ENCODE measurements at regions not wholly inside any gene's neighbourhood (a gene's known extent, or its start where the extent isn't known, plus 50 kb on each side); places are given as distances from the start of the nearest gene placed in this dataset.

DNA sequence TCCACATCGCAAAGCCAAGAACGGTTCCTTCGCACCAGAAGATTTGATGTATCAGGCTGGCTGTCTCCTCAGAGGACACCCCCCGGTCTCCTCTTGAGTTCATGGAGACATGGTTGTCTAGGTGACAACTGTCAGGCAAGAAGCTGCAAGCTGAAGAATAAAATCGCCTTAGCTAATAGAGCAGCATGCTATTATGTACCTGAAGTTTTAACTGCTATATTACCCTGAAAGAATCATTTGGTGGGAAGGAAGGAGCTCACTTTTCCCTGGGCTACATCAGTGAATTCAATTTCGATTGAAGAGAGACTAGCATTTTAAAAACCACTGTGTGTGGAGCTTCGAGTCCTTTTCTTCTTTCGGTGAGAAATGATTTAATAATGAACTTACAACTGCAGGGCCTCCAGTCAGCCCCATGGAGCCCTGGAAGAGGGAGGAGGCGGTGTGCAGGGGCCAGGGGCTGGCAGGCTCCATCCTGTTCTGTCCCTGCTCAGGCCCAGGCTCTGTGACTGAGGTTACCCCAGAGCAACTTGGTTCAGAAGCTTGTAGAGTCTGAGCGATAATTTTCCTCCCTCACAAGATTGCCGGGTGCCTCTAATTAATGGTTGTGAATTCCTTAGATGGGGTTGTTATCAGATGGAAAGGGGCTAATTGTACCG lies 191.3 kb downstream of the MID1IP1 start:
- no peak for DNase-seq

GRCh38 chrX:38993500-38993899 lies 192.2 kb downstream of the MID1IP1 start:
- no peak for DNase-seq

- no peak for DNase-seq
These were observed 197.8 kb downstream of the MID1IP1 start for GRCh38 chrX:38999099-38999498.

- no peak for DNase-seq
These were observed 198.9 kb downstream of the MID1IP1 start for GRCh38 chrX:38999967-39000745.

GRCh38 chrX:39000802-39001201 lies 199.5 kb downstream of the MID1IP1 start:
- DNase-seq: no peak

DNA sequence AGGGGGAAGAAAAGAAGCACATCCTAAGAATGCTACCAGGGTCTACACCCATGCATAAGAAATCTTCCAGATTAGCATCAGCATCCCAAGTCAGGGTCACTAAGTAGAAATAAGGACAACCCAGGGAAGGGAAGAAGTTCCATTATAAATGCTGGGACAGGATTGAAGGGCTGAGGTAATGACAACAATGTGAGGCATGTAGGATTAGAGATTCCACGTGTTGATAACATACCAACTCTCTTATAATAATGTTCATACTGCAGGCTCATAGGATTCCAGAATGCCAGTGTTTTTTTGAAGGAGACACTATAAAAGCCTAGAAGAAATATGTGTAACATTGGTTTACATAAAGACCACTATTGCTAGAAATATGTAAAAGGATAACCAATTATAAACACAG lies 201.2 kb downstream of the MID1IP1 start:
- DNase-seq: no peak

DNA sequence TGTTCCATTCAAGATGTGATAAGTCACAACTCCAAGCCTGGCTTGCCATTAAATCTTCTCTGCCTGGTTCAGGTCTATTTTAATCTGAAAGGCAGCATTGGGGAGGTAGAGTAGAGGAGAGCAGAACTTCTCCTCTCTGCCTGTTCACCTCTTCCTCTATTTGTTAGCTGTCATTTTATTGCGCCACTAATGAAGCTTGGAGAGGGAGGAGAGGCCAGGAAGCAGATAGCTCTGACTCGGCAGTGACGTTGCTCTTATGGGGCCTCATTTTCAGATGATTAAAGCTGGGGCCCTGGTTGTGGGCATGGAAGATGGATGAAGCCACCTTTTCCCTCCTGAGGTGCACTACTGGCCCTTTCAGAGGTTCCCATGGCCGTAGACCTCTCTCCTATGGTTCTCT lies 207.3 kb downstream of the MID1IP1 start:
- no peak for DNase-seq

DNA sequence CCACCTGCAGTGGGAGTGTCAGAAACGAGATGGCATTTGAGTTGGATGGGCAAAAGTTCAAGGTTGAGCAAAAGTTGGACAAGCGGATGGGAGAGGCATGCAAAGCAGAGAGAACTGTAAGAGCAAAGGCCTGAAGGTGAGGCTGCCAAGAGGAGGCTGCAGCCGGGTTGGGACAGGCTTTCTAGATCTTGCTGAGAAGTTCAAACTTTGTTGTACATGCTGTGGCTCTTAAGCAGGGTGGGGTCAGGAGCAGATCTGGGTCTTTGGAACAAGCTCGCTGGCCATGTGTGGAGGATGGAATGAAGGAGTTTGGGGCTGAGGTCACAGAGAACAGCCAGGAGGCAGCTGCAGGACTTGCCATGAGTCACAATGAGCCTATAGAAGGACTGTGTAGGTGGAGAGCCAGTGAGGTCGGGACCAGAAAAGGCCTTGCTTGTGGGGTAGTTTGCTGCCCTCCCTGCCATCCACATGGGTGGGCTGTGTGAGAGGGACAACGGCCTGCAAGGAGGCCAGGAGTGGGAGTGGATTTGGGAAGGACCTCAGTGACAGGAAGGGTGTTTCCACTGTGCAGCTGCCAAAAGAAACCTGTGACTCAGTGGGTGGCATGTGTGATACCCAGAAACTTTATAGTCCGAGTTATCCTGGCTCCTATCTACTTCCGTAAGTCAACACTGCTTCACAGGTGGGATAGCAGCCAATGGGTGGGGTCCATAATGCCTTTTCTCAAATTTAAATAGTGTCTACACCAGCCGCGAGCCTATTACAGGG lies 210.4 kb downstream of the MID1IP1 start:
- DNase-seq: no peak

DNA sequence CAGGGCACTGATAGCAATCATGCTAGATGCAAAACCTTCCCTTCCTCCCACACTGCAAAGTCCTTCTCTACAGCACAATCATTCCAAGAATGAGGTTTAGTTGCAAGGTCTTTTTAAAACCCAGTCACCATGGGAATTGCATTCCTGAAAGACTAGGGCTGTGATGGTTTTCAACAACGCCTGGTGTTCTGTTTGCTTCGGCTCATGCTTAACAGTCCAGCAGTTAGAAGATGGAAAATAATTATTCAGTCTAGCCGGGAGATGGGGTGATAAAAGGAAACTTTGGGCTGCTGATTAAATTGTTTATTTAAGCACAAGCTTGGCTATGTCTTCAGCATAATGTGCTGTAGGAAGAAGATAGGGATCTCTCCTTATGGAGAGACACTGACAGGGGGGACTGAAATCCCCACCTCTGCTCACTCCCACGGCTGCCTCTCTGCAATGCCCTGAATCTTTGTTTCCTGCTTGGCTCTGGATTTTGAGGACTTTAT lies 211.4 kb downstream of the MID1IP1 start:
- no peak for DNase-seq

DNA sequence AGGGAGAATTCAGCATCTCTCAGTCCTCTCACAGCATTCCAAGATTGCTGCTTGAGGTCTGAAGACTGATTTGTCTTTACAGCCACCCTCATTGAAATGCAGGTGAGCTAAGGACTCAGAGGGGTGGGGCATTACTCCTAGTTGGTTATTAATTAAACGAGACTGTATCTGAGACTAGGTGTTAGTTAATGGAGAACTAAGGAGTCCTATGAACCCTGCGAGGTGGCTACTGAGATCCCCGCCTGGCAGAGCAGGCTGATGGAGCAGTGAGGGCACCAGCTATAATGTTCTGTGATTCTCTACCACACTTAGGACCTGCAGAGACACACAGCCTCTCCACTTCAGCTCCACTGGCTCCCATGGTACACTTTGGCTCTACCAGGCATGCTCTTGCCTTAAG lies 215.3 kb downstream of the MID1IP1 start:
- DNase-seq: no peak

DNA sequence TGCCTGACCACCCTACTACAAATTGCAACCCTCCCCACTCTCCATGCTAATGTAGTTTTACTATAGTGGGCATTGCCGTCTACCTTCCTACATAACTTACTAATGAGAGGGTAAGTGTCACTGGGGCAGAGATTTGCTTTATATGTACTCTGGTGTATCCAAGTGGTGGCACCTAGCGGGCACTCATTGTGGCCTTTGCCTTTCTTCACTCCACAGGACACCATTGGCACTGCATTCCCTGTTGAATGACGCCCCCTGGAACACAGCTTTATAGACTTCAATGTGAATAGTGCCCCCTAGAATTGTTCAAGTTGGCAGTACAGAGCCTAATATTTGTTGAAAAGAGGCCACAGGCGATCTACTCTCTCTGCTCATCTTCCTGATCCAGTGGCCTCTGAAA lies 215.8 kb downstream of the MID1IP1 start:
- DNase-seq: no peak

GRCh38 chrX:39017716-39018115 lies 216.5 kb downstream of the MID1IP1 start:
- DNase-seq: no peak

DNA sequence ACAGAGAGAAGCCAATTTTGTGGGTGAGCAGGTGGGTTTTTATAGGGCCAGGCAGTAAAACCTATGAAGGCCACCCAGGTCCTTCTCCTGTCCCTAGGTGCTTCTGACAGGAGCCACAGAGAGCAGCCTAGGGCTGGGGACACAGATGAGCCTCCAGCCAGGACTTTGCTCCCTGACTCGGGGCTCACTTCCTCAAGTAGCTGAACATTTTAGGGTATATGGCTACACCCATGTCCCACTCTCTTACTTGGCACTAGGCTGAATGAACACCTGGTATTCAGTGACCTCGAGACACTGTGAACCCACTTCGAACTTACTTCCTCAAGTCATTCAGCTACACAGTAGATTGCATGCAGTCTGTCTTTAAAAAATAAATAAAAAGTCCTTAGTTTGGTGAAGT lies 217.3 kb downstream of the MID1IP1 start:
- no peak for DNase-seq

GRCh38 chrX:39019056-39019455 lies 217.8 kb downstream of the MID1IP1 start:
- no peak for DNase-seq

GRCh38 chrX:39020051-39020669 lies 218.9 kb downstream of the MID1IP1 start:
- no peak for DNase-seq

- no peak for DNase-seq
These were observed 220.8 kb downstream of the MID1IP1 start for GRCh38 chrX:39022106-39022505.

- no peak for DNase-seq
These were observed 228.0 kb downstream of the MID1IP1 start for GRCh38 chrX:39029221-39029620.

- DNase-seq: no peak
These were observed 229.4 kb downstream of the MID1IP1 start for GRCh38 chrX:39030636-39031035.

GRCh38 chrX:39039890-39040289 lies 238.6 kb downstream of the MID1IP1 start:
- no peak for DNase-seq

DNA sequence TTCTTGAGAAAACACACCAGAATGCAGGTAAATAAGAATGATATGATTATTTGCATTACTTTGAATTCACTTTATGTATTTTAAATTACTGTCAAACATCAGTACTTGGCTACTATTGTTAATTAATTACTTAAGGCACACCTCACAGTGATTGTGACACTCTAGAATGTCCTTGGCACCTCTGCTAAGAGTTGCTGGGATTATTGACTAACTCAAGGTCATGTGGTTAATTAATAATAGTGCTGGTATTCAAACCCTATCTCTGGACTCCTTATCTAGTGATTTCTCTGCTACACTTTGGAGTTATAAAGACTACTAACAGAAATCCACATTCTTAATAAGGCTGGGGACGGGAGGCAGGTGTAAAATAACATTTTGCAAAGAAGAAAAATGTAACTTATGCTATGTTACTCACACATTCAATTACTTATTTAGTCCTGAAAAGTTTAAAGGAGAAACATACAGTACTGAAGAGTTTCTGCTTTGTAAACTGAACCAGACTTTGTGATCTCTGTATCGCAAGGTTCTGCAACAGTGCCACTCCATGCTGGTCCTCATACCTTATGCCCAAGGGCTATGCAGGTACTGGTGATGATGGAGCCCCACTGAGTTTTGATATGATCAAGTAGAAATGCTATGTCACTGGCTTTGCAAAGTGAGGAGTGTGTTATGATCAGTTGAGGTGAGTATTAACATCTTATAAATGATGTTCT lies 242.7 kb downstream of the MID1IP1 start:
- no peak for DNase-seq

GRCh38 chrX:39047174-39047573 lies 245.9 kb downstream of the MID1IP1 start:
- no peak for DNase-seq

GRCh38 chrX:39049975-39050374 lies 248.7 kb downstream of the MID1IP1 start:
- no peak for DNase-seq

GRCh38 chrX:39050427-39050826 lies 249.2 kb downstream of the MID1IP1 start:
- no peak for DNase-seq
